CD4-positive, CD25-positive, alpha-beta regulatory T cell (primary cell): ENCODE measurements at regions not wholly inside any gene's neighbourhood (a gene's known extent, or its start where the extent isn't known, plus 50 kb on each side); places are given as distances from the start of the nearest gene placed in this dataset.

Experiments
- ATAC-seq, 2 donors: fragments of 150-1000 bp; cut with Tn5 transposase; one replicate each; pipeline ENCODE4 v1.10.0; 2021; ENCODE audit warnings: low read depth in 2 of 2, moderate number of reproducible peaks in 2 of 2, moderate library complexity in 1 of 2
- DNase-seq, 3 donors: peaks; one replicate each; pipeline versions ENCODE4 v3.0.0 to v3.0.0-alpha.2; 2012 to 2022; ENCODE audit warnings: mixed read lengths in 1 of 3
- H3K27ac ChIP-seq: one replicate; pipeline ENCODE4 v1.7.0; 2013; ENCODE audit warnings: mild to moderate bottlenecking, low read length; ENCODE audit not compliant: insufficient read depth, poor library complexity, severe bottlenecking
- H3K27me3 ChIP-seq: one replicate; pipeline ENCODE4 v1.7.0; 2013; ENCODE audit warnings: low read length; ENCODE audit not compliant: control insufficient read depth, insufficient read depth
- H3K36me3 ChIP-seq: one replicate; pipeline ENCODE4 v1.7.0; 2013; ENCODE audit warnings: mild to moderate bottlenecking, low read length, moderate library complexity; ENCODE audit not compliant: control insufficient read depth, insufficient read depth
- H3K4me1 ChIP-seq: 2 replicates; pipeline ENCODE4 v1.7.0; 2013; ENCODE audit warnings: mild to moderate bottlenecking, low read length; ENCODE audit not compliant: insufficient read depth, control insufficient read depth, poor library complexity, severe bottlenecking
- H3K4me3 ChIP-seq: one replicate; pipeline ENCODE4 v1.7.0; 2013; ENCODE audit warnings: low read depth, mild to moderate bottlenecking, low read length, moderate library complexity
- H3K9me3 ChIP-seq, 2 experiments: 1 replicate in 1 of 2; 2 replicates in 1 of 2; pipeline ENCODE4 v1.7.0; 2013; ENCODE audit warnings: low read length in 2 of 2, mild to moderate bottlenecking in 1 of 2, moderate library complexity in 1 of 2; ENCODE audit not compliant: control insufficient read depth in 2 of 2
- H3K27ac Mint-ChIP-seq, 3 donors: one replicate each; pipeline ENCODE4 v1.8.0; 2020 to 2022; ENCODE audit warnings: mild to moderate bottlenecking in 3 of 3, mixed read lengths in 3 of 3, moderate library complexity in 2 of 3
- H3K27me3 Mint-ChIP-seq: one replicate; pipeline ENCODE4 v1.8.0; 2022; ENCODE audit warnings: mild to moderate bottlenecking, mixed read lengths
- H3K36me3 Mint-ChIP-seq: one replicate; pipeline ENCODE4 v1.8.0; 2020; ENCODE audit warnings: mixed read lengths
- H3K4me1 Mint-ChIP-seq, 4 donors: one replicate each; pipeline ENCODE4 v1.8.0; 2020 to 2022; ENCODE audit warnings: mixed read lengths in 4 of 4, mild to moderate bottlenecking in 1 of 4
- H3K4me3 Mint-ChIP-seq, 4 donors: one replicate each; pipeline ENCODE4 v1.8.0; 2020 to 2022; ENCODE audit warnings: mild to moderate bottlenecking in 4 of 4, mixed read lengths in 4 of 4, moderate library complexity in 3 of 4
- H3K9me3 Mint-ChIP-seq, 7 donors: one replicate each; pipeline ENCODE4 v1.8.0; 2020 to 2022; ENCODE audit warnings: mixed read lengths in 7 of 7, mild to moderate bottlenecking in 3 of 7, moderate library complexity in 2 of 7

GRCh38 chr15:47003568-47003967 is 713.7 kb upstream of the SEMA6D start:
- peaks cover 0 to 4% of the 10 kb centered on the region in 2 experiments for H3K9me3 ChIP-seq
- Mint-ChIP-seq H3K27me3 (no peaks in the 10 kb centered on the region), H3K4me3 (no peak overlapping the region), H3K36me3 (no peaks in the 10 kb centered on the region), H3K4me1 (no peaks in the 10 kb centered on the region), H3K9me3 (peaks cover 2 to 42% (median 5%) of the 10 kb centered on the region in 7 donors), H3K27ac (no peak overlapping the region)
- H3K4me3 ChIP-seq: no peak overlapping the region
- DNase-seq (no peak), ATAC-seq (no peak)
- H3K27me3 ChIP-seq: no peaks in the 10 kb centered on the region
- no peak overlapping the region for H3K27ac ChIP-seq
- no peaks in the 10 kb centered on the region for H3K4me1 ChIP-seq
- no peaks in the 10 kb centered on the region for H3K36me3 ChIP-seq

GRCh38 chr15:47013446-47013845 is 703.9 kb upstream of the SEMA6D start:
- Histone ChIP-seq H3K9me3 (peaks cover 0 to 5% of the 10 kb centered on the region in 2 experiments), H3K36me3 (no peaks in the 10 kb centered on the region), H3K27ac (no peak overlapping the region), H3K27me3 (no peaks in the 10 kb centered on the region), H3K4me3 (no peak overlapping the region), H3K4me1 (no peaks in the 10 kb centered on the region)
- ATAC-seq (no peak), DNase-seq (no peak)
- Mint-ChIP-seq H3K4me1 (no peaks in the 10 kb centered on the region), H3K27ac (no peak overlapping the region), H3K27me3 (no peaks in the 10 kb centered on the region), H3K9me3 (peaks cover 0 to 17% (median 3%) of the 10 kb centered on the region in 7 donors), H3K4me3 (no peak overlapping the region), H3K36me3 (no peaks in the 10 kb centered on the region)

DNA sequence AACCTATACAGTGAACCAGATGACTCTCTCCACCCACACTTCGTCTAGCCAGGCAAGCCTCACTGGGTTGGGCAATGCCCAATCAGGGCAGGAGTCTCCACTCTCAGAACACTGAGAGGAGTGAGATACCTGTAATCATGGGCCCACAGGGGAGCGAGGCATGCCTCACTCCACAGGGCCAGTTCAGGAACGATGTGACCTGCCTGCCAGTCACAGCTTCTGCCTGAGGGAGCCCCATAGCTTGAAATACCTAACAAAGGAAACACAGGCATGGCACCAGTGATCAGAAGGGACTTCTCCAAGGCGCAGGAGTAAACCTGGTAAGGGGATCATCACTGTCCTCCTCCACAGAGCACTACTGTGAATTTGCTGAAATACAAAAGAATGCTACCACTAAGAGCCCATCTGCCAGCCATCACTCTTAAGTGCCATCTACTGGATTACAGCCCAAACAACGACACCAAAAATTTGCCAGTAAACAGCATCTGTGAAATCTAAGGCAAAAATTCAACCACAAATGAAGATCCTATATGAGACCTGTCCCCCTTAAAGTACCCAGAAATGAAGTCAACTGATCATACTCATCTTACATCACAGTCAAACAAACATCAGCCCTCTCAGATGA is 689.9 kb upstream of the SEMA6D start:
- Mint-ChIP-seq H3K36me3 (no peaks in the 10 kb centered on the region), H3K4me1 (no peaks in the 10 kb centered on the region), H3K27me3 (no peaks in the 10 kb centered on the region), H3K9me3 (peaks cover 4 to 30% (median 9%) of the 10 kb centered on the region in 7 donors), H3K27ac (no peak overlapping the region), H3K4me3 (no peak overlapping the region)
- no peak for ATAC-seq
- H3K4me3 ChIP-seq: no peak overlapping the region
- no peak for DNase-seq
- no peaks in the 10 kb centered on the region for H3K36me3 ChIP-seq
- peaks cover 0 to 5% of the 10 kb centered on the region in 2 experiments for H3K9me3 ChIP-seq
- H3K4me1 ChIP-seq: no peaks in the 10 kb centered on the region
- no peak overlapping the region for H3K27ac ChIP-seq
- H3K27me3 ChIP-seq: no peaks in the 10 kb centered on the region

GRCh38 chr15:47035475-47036406 is 681.6 kb upstream of the SEMA6D start:
- no peak for DNase-seq
- H3K27ac ChIP-seq: no peak overlapping the region

GRCh38 chr15:47037003-47037402 is 680.3 kb upstream of the SEMA6D start:
- Mint-ChIP-seq H3K4me1 (no peaks in the 10 kb centered on the region), H3K4me3 (no peak overlapping the region), H3K9me3 (peaks cover 0 to 11% (median 5%) of the 10 kb centered on the region in 7 donors), H3K36me3 (no peaks in the 10 kb centered on the region), H3K27ac (no peak overlapping the region), H3K27me3 (no peaks in the 10 kb centered on the region)
- Histone ChIP-seq H3K27ac (no peak overlapping the region), H3K27me3 (no peaks in the 10 kb centered on the region), H3K4me1 (no peaks in the 10 kb centered on the region), H3K9me3 (peaks cover 0 to 1% of the 10 kb centered on the region in 2 experiments), H3K36me3 (no peaks in the 10 kb centered on the region), H3K4me3 (no peak overlapping the region)
- DNase-seq (no peak), ATAC-seq (no peak)

More at GRCh38 chr15:47035475-47036406, 681.6 kb upstream of the SEMA6D start:
- no peak overlapping the region for H3K4me3 ChIP-seq
- H3K36me3 ChIP-seq: no peaks in the 10 kb centered on the region
- peaks cover 0 to 1% of the 10 kb centered on the region in 2 experiments for H3K9me3 ChIP-seq
- no peaks in the 10 kb centered on the region for H3K27me3 ChIP-seq
- no peak for ATAC-seq
- Mint-ChIP-seq H3K4me3 (no peak overlapping the region), H3K27me3 (no peaks in the 10 kb centered on the region), H3K27ac (no peak overlapping the region), H3K4me1 (no peaks in the 10 kb centered on the region), H3K36me3 (no peaks in the 10 kb centered on the region), H3K9me3 (peaks cover 0 to 14% (median 5%) of the 10 kb centered on the region in 7 donors)
- H3K4me1 ChIP-seq: no peaks in the 10 kb centered on the region

GRCh38 chr15:47039225-47039624 is 678.1 kb upstream of the SEMA6D start:
- no peak for ATAC-seq
- H3K9me3 ChIP-seq: peaks cover 0 to 1% of the 10 kb centered on the region in 2 experiments
- no peaks in the 10 kb centered on the region for H3K4me1 ChIP-seq
- H3K4me3 Mint-ChIP-seq: no peak overlapping the region
- H3K27me3 ChIP-seq: no peaks in the 10 kb centered on the region
- no peak overlapping the region for H3K27ac ChIP-seq
- no peaks in the 10 kb centered on the region for H3K36me3 Mint-ChIP-seq
- no peak overlapping the region for H3K4me3 ChIP-seq
- peaks cover 0 to 7% (median 3%) of the 10 kb centered on the region in 7 donors for H3K9me3 Mint-ChIP-seq
- no peaks in the 10 kb centered on the region for H3K36me3 ChIP-seq
- DNase-seq: no peak
- H3K4me1 Mint-ChIP-seq: no peaks in the 10 kb centered on the region
- no peak overlapping the region for H3K27ac Mint-ChIP-seq
- no peaks in the 10 kb centered on the region for H3K27me3 Mint-ChIP-seq

GRCh38 chr15:47041301-47041700 is 676.0 kb upstream of the SEMA6D start:
- DNase-seq: no peak
- Mint-ChIP-seq H3K9me3 (peaks cover 0 to 11% (median 7%) of the 10 kb centered on the region in 7 donors), H3K4me1 (no peaks in the 10 kb centered on the region), H3K27me3 (no peaks in the 10 kb centered on the region), H3K4me3 (no peak overlapping the region), H3K27ac (no peak overlapping the region), H3K36me3 (no peaks in the 10 kb centered on the region)
- Histone ChIP-seq H3K4me1 (no peaks in the 10 kb centered on the region), H3K36me3 (no peaks in the 10 kb centered on the region), H3K27ac (no peak overlapping the region), H3K27me3 (no peaks in the 10 kb centered on the region), H3K9me3 (peaks cover 0 to 1% of the 10 kb centered on the region in 2 experiments), H3K4me3 (no peak overlapping the region)
- ATAC-seq: no peak
